SH-SY5Y (cell line): ENCODE measurements at regions not wholly inside any gene's neighbourhood (a gene's known extent, or its start where the extent isn't known, plus 50 kb on each side); places are given as distances from the start of the nearest gene placed in this dataset.

Experiments
- GATA2 ChIP-seq: IDR thresholded peaks from 2 replicates; pipeline ENCODE4 v1.6.1; 2011; ENCODE audit warnings: mild to moderate bottlenecking, low read depth, low read length
- GATA3 ChIP-seq: IDR thresholded peaks from 2 replicates; pipeline ENCODE4 v1.6.1; 2011; ENCODE audit warnings: low read depth, mild to moderate bottlenecking, low read length, moderate library complexity

- no peak for TF ChIP-seq GATA2
- no peak for TF ChIP-seq GATA3
Measured at GRCh38 chr2:145038041-145038525, 518.2 kb upstream of the ZEB2 start.
